Heart right ventricle (tissue), 16 donors: ENCODE measurements at regions not wholly inside any gene's neighbourhood (a gene's known extent, or its start where the extent isn't known, plus 50 kb on each side); places are given as distances from the start of the nearest gene placed in this dataset.

ENCODE experiments used
- ATAC-seq, 8 donors: fragments of 200-7000 bp; cut with Tn5 transposase; one replicate each; pipeline ENCODE4 v1.9.1; 2020; ENCODE audit warnings: mild to moderate bottlenecking in 8 of 8, moderate library complexity in 8 of 8, moderate number of reproducible peaks in 1 of 8
- DNase-seq, 2 donors: peaks; one replicate each; pipeline ENCODE4 v3.0.0-alpha.2; 2020
- H3K27ac ChIP-seq, 10 donors: fragments of 200-600 bp; sonication (generic) in 2 of 10; one replicate each; pipeline versions ENCODE4 v1.5.0 to v1.8.0; 2020 to 2022; ENCODE audit warnings: mild to moderate bottlenecking in 3 of 10
- H3K27me3 ChIP-seq, 7 donors: fragments of 200-600 bp; one replicate each; pipeline ENCODE4 v1.8.0; 2021 to 2022; ENCODE audit warnings: mild to moderate bottlenecking in 2 of 7
- H3K36me3 ChIP-seq, 9 donors: fragments of 200-600 bp; sonication (generic) in 1 of 9; one replicate each; pipeline versions ENCODE4 v1.5.0 to v1.8.0; 2020 to 2022; ENCODE audit warnings: mild to moderate bottlenecking in 2 of 9
- H3K4me1 ChIP-seq, 9 donors: fragments of 200-600 bp; sonication (generic) in 1 of 9; one replicate each; pipeline versions ENCODE4 v1.5.0 to v1.8.0; 2020 to 2022; ENCODE audit warnings: mild to moderate bottlenecking in 4 of 9
- H3K4me3 ChIP-seq, 10 donors: fragments of 200-600 bp; sonication (generic) in 2 of 10; one replicate each; pipeline versions ENCODE4 v1.5.0 to v1.8.0; 2020 to 2022; ENCODE audit warnings: mild to moderate bottlenecking in 7 of 10, moderate library complexity in 2 of 10
- H3K9me3 ChIP-seq, 11 donors: fragments of 200-600 bp in 10 of 11; sonication (generic) in 2 of 11; one replicate each; pipeline versions ENCODE4 v1.5.0 to v1.8.0; 2013 to 2022; ENCODE audit warnings: mild to moderate bottlenecking in 2 of 11, control low read depth in 1 of 11, moderate library complexity in 1 of 11
- WGBS, 2 donors: extraction: QIAGEN DNeasy Blood & Tissue Kit; methylation state at CpG; one replicate each; pipeline ENCODE4 v1.1.7; 2013; ENCODE audit warnings: inconsistent platforms in 1 of 2; 5-methylcytosine and 5-hydroxymethylcytosine counted together
- intact Hi-C, 10 donors: fragments of 100-400 bp; cut with DNase I; formaldehyde crosslinking; loops; one replicate each; pipeline versions ENCODE4 v1.11.1 to v1.14.2; 2022
- TF ChIP-seq, protein P1 (sequence below), 9 donors: fragments of 200-600 bp; sonication (generic) in 2 of 9; IDR thresholded peaks; one replicate each; pipeline versions ENCODE4 v1.5.0 to v1.8.0; 2021 to 2022; ENCODE audit warnings: antibody characterized with exemption in 9 of 9, mild to moderate bottlenecking in 5 of 9, moderate library complexity in 1 of 9
- donor health status: Arrhythmogenic right ventricular cardiomyopathy.
- donor health status: ischemic (EF 13 %, LVEDD 7.1; RV severe dilation, severe dysfunction).
- donor health status: healthy with polysubstance abuse.
- donor health status: DM: no; HTN: yes; CAD: no.
- donor health status: DM: no; HTN: no; CAD: no.
- donor health status: ischemic (EF 25% LVEDD 6.9; RV normal size, moderate dysfunction).
- donor health status: ischemic (EF 25% LVEDD 5.7; RV mildly dilated, moderate dysfunction).
- donor health status: healthy.
- donor health status: DM: yes; HTN: yes; CAD: no.
- donor health status: Ischemic cardiomyopathy.
- donor health status: ischemic (EF 35%, LVEDD 5.7; RV mildly dilated, moderate dysfunction).
- donor health status: nonischemic (EF 11% LVEDD 7.7; RV severe dilation, severe dysfunction).
- donor health status: DM: yes; HTN: yes; CAD: no.
- donor health status: PGD.
- donor health status: ischemic (EF 29% LVEDD 5.4; RV normal size, mild dysfunction).
- donor health status: nonischemic (EF 23%, LVEDD 6.1; RV moderate dilation, normal function).

DNA sequence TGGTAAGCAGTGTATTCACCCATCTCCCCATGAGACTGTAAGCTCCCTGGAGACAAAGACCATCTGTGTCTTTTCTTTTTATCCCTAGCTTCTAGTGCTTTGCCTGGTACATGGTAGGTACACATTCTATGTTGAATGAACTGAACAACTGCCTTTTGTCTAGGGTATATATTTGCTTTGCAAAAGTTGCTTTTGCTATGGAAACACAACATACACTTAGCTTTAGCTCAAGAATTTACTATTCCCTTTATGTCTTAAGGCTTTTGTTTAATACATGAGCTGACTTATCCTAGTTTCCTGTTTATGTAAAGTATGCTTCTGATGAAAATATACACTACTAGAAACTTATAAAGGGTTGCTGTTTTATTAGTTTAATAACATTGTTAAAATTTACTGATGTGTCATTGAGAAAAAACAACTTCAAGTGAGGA is 198.2 kb downstream of the PRL start:
- intact Hi-C loops: no loop called here
- H3K4me1 ChIP-seq: peaks cover 0 to 10% (median 0%) of the 10 kb centered on the region in 9 donors
- DNase-seq: no peak
- H3K27ac ChIP-seq: no peak overlapping the region
- TF ChIP-seq, protein P1, sequence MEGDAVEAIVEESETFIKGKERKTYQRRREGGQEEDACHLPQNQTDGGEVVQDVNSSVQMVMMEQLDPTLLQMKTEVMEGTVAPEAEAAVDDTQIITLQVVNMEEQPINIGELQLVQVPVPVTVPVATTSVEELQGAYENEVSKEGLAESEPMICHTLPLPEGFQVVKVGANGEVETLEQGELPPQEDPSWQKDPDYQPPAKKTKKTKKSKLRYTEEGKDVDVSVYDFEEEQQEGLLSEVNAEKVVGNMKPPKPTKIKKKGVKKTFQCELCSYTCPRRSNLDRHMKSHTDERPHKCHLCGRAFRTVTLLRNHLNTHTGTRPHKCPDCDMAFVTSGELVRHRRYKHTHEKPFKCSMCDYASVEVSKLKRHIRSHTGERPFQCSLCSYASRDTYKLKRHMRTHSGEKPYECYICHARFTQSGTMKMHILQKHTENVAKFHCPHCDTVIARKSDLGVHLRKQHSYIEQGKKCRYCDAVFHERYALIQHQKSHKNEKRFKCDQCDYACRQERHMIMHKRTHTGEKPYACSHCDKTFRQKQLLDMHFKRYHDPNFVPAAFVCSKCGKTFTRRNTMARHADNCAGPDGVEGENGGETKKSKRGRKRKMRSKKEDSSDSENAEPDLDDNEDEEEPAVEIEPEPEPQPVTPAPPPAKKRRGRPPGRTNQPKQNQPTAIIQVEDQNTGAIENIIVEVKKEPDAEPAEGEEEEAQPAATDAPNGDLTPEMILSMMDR (IDR thresholded peaks at IDR 0.05): no peak
- H3K36me3 ChIP-seq: no peaks in the 10 kb centered on the region
- H3K4me3 ChIP-seq: no peak overlapping the region
- H3K9me3 ChIP-seq: no peaks in the 10 kb centered on the region
- ATAC-seq: no peak
- H3K27me3 ChIP-seq: no peaks in the 10 kb centered on the region

DNA sequence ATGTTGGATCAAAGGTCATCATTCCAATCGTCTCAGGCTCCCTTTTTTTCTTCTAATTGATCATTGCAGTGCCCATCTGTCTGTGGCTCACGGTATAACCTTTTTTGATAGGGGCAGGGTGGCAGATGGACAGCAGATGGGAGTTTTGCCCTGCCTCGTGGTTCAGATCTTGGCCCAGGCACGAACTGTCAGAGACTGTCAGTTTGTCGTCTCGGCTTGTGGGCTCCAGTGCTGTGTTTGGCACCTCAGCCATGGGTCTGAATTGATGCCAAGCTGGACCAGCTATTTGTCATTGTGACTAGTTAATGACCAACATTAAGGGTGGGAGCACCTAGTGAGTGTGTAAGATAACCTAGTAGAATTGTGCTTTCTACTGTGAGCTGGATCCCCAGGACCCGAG is 197.6 kb downstream of the PRL start:
- no peaks in the 10 kb centered on the region for H3K27me3 ChIP-seq
- H3K36me3 ChIP-seq: no peaks in the 10 kb centered on the region
- intact Hi-C loops: no loop called here
- H3K27ac ChIP-seq: no peak overlapping the region
- ATAC-seq (no peak), DNase-seq (no peak)
- no peaks in the 10 kb centered on the region for H3K9me3 ChIP-seq
- TF ChIP-seq, protein P1 (IDR thresholded peaks at IDR 0.05): no peak
- H3K4me1 ChIP-seq: peaks cover 0 to 10% (median 0%) of the 10 kb centered on the region in 9 donors
- 62 to 80% methylated on average over 7 of the region's 7 CpGs for WGBS, 2 donors
- no peak overlapping the region for H3K4me3 ChIP-seq

DNA sequence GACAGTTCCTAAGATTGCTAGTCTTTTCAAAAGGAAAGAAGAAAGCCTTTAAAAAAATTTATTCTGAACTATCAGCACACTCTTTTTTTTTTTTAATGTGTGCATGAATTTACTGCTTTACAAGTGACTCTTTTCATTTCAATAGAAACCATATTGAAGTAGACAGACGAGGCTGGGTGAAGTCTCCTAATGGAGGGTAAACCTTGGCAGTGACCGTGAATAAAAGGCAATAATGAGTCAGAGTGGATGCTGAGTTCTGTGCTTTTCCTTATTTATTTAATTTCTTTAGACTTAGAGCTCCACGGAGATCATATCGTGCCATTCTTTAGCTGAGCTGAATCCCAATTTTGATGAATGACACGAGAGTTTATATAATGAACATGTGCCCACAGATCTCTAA is 196.9 kb downstream of the PRL start:
- TF ChIP-seq, protein P1 (IDR thresholded peaks at IDR 0.05): no peak
- H3K9me3 ChIP-seq: no peaks in the 10 kb centered on the region
- H3K4me3 ChIP-seq: no peak overlapping the region
- peaks cover 0 to 10% (median 0%) of the 10 kb centered on the region in 9 donors for H3K4me1 ChIP-seq
- ATAC-seq: no peak
- H3K27ac ChIP-seq: no peak overlapping the region
- H3K36me3 ChIP-seq: no peaks in the 10 kb centered on the region
- H3K27me3 ChIP-seq: no peaks in the 10 kb centered on the region
- WGBS, 2 donors: 79 to 83% methylated on average over 5 of the region's 5 CpGs
- intact Hi-C loops: no loop called here
- DNase-seq: no peak

DNA sequence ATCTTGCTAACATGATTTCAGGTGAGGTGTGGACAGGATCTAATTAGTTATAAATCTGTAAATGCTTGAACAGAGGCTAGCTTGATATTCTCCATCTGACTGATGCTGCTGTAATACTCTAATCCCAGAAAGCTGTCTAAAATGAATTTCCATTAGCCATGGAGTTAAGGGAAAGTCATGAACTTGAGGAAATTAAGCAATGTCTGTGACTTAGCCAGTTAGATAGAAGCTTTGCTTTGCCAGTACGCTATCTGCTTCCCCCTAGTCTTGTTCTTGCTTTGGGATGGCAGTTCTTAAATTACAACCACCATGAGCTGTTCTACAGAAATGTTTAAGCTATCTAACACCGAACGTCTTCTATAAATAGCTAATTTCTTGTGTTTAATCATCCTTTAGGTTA is 195.7 kb downstream of the PRL start:
- no peaks in the 10 kb centered on the region for H3K9me3 ChIP-seq
- no peak for ATAC-seq
- 82 to 83% methylated on average over 3 of the region's 3 CpGs for WGBS, 2 donors
- no peaks in the 10 kb centered on the region for H3K27me3 ChIP-seq
- TF ChIP-seq, protein P1 (IDR thresholded peaks at IDR 0.05): no peak
- DNase-seq: no peak
- intact Hi-C loops: no loop called here
- H3K4me3 ChIP-seq: no peak overlapping the region
- no peaks in the 10 kb centered on the region for H3K36me3 ChIP-seq
- H3K27ac ChIP-seq: no peak overlapping the region
- peaks cover 0 to 2% (median 0%) of the 10 kb centered on the region in 9 donors for H3K4me1 ChIP-seq

DNA sequence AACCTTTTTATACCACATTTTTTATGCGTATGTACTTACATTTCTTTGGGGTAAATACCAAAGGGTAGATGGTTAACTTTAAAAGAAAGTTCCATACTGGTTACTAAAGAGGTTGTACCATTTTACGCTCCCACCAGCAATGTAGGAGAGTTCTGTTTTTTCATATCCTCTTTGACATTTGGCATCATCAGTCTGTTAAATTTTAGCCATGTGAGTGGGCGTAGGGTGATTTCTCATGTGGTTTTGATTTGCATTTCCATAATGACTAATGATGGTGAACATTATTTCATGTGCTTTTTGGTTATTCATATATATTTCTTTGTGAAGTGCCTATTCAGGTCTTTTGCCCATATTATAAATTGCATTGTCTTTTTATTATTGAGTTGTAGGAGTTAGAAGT is 194.2 kb downstream of the PRL start:
- H3K4me1 ChIP-seq: no peaks in the 10 kb centered on the region
- no peak overlapping the region for H3K4me3 ChIP-seq
- no peaks in the 10 kb centered on the region for H3K27me3 ChIP-seq
- H3K9me3 ChIP-seq: no peaks in the 10 kb centered on the region
- 96 to 98% methylated on average over 3 of the region's 3 CpGs for WGBS, 2 donors
- no peaks in the 10 kb centered on the region for H3K36me3 ChIP-seq
- H3K27ac ChIP-seq: no peak overlapping the region
- ATAC-seq (no peak), DNase-seq (no peak)
- TF ChIP-seq, protein P1 (IDR thresholded peaks at IDR 0.05): no peak
- intact Hi-C loops: no loop called here
